ENCODE measurements at regions not wholly inside any gene's neighbourhood (a gene's known extent, or its start where the extent isn't known, plus 50 kb on each side); places are given as distances from the start of the nearest gene placed in this dataset.

DNA sequence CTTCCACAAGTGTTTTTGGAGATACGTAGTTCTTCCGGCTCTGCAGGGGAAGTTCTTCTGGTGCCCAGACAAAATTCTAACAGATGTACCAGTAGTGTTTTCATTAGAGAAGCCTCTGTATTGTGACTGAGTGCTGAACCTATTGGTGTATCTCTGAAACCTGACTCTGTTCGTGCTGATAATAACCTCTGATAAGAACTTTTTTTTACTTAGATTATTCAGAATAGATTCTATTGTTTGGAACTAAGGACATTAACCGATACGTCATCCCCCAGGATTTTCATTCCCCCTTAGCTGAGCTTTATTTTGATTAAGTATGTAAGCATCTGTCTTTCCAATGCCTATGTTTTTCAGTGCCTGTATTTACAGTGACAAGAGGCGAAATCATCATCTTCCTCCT is 362.9 kb downstream of the PDGFC start:
- TF ChIP-seq, protein P1, sequence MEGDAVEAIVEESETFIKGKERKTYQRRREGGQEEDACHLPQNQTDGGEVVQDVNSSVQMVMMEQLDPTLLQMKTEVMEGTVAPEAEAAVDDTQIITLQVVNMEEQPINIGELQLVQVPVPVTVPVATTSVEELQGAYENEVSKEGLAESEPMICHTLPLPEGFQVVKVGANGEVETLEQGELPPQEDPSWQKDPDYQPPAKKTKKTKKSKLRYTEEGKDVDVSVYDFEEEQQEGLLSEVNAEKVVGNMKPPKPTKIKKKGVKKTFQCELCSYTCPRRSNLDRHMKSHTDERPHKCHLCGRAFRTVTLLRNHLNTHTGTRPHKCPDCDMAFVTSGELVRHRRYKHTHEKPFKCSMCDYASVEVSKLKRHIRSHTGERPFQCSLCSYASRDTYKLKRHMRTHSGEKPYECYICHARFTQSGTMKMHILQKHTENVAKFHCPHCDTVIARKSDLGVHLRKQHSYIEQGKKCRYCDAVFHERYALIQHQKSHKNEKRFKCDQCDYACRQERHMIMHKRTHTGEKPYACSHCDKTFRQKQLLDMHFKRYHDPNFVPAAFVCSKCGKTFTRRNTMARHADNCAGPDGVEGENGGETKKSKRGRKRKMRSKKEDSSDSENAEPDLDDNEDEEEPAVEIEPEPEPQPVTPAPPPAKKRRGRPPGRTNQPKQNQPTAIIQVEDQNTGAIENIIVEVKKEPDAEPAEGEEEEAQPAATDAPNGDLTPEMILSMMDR (conservative IDR thresholded peaks at IDR 0.05; ENCODE audit: low read depth in 2 of 2) = no peak
- TF ChIP-seq ZNF331 (CRISPR knock-in tag; IDR thresholded peaks at IDR 0.05; ENCODE audit: low read depth) (no peak), STAT1 (IDR thresholded peaks at IDR 0.05; ENCODE audit: unreplicated experiment) (no peak), ZNF114 (CRISPR knock-in tag; IDR thresholded peaks at IDR 0.05) (no peak)
- TF ChIP-seq, protein P2, sequence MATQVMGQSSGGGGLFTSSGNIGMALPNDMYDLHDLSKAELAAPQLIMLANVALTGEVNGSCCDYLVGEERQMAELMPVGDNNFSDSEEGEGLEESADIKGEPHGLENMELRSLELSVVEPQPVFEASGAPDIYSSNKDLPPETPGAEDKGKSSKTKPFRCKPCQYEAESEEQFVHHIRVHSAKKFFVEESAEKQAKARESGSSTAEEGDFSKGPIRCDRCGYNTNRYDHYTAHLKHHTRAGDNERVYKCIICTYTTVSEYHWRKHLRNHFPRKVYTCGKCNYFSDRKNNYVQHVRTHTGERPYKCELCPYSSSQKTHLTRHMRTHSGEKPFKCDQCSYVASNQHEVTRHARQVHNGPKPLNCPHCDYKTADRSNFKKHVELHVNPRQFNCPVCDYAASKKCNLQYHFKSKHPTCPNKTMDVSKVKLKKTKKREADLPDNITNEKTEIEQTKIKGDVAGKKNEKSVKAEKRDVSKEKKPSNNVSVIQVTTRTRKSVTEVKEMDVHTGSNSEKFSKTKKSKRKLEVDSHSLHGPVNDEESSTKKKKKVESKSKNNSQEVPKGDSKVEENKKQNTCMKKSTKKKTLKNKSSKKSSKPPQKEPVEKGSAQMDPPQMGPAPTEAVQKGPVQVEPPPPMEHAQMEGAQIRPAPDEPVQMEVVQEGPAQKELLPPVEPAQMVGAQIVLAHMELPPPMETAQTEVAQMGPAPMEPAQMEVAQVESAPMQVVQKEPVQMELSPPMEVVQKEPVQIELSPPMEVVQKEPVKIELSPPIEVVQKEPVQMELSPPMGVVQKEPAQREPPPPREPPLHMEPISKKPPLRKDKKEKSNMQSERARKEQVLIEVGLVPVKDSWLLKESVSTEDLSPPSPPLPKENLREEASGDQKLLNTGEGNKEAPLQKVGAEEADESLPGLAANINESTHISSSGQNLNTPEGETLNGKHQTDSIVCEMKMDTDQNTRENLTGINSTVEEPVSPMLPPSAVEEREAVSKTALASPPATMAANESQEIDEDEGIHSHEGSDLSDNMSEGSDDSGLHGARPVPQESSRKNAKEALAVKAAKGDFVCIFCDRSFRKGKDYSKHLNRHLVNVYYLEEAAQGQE (IDR thresholded peaks at IDR 0.05; ENCODE audit: unreplicated experiment) = no peak
- no peak for DNase-seq (ENCODE audit: low spot score)
- no peaks in the 10 kb centered on the region for H3K4me1 Mint-ChIP-seq

DNA sequence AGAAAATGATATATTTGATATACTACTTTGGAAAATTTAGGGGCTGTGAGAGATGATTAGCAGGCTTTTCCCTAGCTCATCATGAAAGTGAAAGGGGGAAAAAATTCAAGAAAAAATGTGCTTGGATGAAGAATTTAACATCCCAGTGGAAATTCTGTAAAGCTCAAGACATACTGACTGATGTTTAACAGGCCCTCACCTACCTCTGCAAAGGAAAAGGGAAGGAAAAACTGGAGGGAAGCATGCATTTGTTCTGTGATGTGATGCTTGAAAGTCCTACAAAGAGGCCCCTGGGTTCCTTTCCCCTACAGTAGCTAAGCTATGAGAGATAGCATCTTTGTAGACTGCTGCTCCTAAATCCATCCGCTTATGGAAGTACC is 364.1 kb downstream of the PDGFC start:
- no peak overlapping the region for H2AFZ ChIP-seq
- DNase-seq (ENCODE audit: low spot score) = no peak
- H3K27ac ChIP-seq (ENCODE audit: low read depth) = no peak overlapping the region
- peaks cover 5% of the 10 kb centered on the region; the same call in 2 of the 3 replicates for H3K9me3 Mint-ChIP-seq
- no peak overlapping the region for H3K27ac Mint-ChIP-seq
- ATAC-seq = no peak
- no peaks in the 10 kb centered on the region for H3K27me3 ChIP-seq (ENCODE audit: insufficient read depth)
- no peaks in the 10 kb centered on the region for H3K79me2 ChIP-seq (replicated peaks; ENCODE audit: insufficient read depth)
- no peaks in the 10 kb centered on the region for H3K4me1 ChIP-seq (ENCODE audit: insufficient read depth)
- H3K9me2 ChIP-seq (ENCODE audit: insufficient read depth) = no peaks in the 10 kb centered on the region; the same call in 1 of the 2 replicates
- H3K4me3 Mint-ChIP-seq = no peak overlapping the region
- H3K4me3 ChIP-seq = no peak overlapping the region
- H4K20me1 ChIP-seq (replicated peaks; ENCODE audit: insufficient read depth) = no peaks in the 10 kb centered on the region
- H3K4me1 Mint-ChIP-seq = no peaks in the 10 kb centered on the region
- no peaks in the 10 kb centered on the region for H3K36me3 Mint-ChIP-seq (ENCODE audit: low read depth)
- no peaks in the 10 kb centered on the region for H3F3A ChIP-seq (replicated peaks; ENCODE audit: low read depth)
- H3K27me3 Mint-ChIP-seq (ENCODE audit: insufficient read depth, low read depth, poor library complexity) = peaks cover 4% of the 10 kb centered on the region
- H3K36me3 ChIP-seq (ENCODE audit: insufficient read depth) = no peaks in the 10 kb centered on the region
- no peak overlapping the region for H3K4me2 ChIP-seq
- TF ChIP-seq, protein P1 (conservative IDR thresholded peaks at IDR 0.05; ENCODE audit: low read depth in 2 of 2) = no peak
- TF ChIP-seq STAT1 (IDR thresholded peaks at IDR 0.05; ENCODE audit: unreplicated experiment) = no peak
- TF ChIP-seq, protein P2 (IDR thresholded peaks at IDR 0.05; ENCODE audit: unreplicated experiment) = no peak
- TF ChIP-seq, protein P3, sequence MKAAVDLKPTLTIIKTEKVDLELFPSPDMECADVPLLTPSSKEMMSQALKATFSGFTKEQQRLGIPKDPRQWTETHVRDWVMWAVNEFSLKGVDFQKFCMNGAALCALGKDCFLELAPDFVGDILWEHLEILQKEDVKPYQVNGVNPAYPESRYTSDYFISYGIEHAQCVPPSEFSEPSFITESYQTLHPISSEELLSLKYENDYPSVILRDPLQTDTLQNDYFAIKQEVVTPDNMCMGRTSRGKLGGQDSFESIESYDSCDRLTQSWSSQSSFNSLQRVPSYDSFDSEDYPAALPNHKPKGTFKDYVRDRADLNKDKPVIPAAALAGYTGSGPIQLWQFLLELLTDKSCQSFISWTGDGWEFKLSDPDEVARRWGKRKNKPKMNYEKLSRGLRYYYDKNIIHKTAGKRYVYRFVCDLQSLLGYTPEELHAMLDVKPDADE (IDR thresholded peaks at IDR 0.05) = no peak

More for the DNA sequence above, 362.9 kb downstream of the PDGFC start:
- Mint-ChIP-seq H3K36me3 (ENCODE audit: low read depth) (no peaks in the 10 kb centered on the region), H3K27ac (no peak overlapping the region), H3K4me3 (no peak overlapping the region), H3K27me3 (ENCODE audit: insufficient read depth, low read depth, poor library complexity) (peaks cover 2% of the 10 kb centered on the region), H3K9me3 (no peaks in the 10 kb centered on the region)
- no peak overlapping the region for H3K27ac ChIP-seq (ENCODE audit: low read depth)
- no peak overlapping the region for H2AFZ ChIP-seq
- H3K4me1 ChIP-seq (ENCODE audit: insufficient read depth) = no peaks in the 10 kb centered on the region
- H4K20me1 ChIP-seq (replicated peaks; ENCODE audit: insufficient read depth) = no peaks in the 10 kb centered on the region
- H3F3A ChIP-seq (replicated peaks; ENCODE audit: low read depth) = no peaks in the 10 kb centered on the region
- no peak overlapping the region for H3K4me2 ChIP-seq
- no peaks in the 10 kb centered on the region; the same call in 1 of the 2 replicates for H3K9me2 ChIP-seq (ENCODE audit: insufficient read depth)
- no peak overlapping the region for H3K4me3 ChIP-seq
- H3K79me2 ChIP-seq (replicated peaks; ENCODE audit: insufficient read depth) = no peaks in the 10 kb centered on the region
- no peaks in the 10 kb centered on the region for H3K36me3 ChIP-seq (ENCODE audit: insufficient read depth)
- no peak for ATAC-seq
- no peaks in the 10 kb centered on the region for H3K27me3 ChIP-seq (ENCODE audit: insufficient read depth)

Data from GM23338 (cell line).